ENCODE measurements at regions not wholly inside any gene's neighbourhood (a gene's known extent, or its start where the extent isn't known, plus 50 kb on each side); places are given as distances from the start of the nearest gene placed in this dataset.

DNA sequence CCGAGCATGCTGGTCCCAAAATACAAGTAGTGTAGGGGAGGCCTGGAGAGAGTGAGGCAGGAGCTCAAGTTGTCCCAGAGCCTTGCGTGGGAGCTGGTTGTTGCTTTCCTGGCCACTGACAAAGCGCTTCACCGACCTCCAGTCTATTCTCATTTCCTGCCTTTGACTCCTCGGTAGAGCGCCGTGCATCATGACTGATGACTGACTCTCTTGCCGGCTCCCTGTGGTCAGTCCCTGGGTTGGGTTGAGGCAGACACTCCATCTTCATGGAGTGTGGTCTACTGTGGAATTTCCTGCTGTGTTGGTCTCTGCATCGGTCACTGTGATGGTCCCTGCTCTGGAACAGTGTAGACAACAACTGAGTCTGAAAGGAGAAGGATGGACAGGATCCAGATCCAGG lies 175.1 kb upstream of the S1PR3 start:
- H2AFZ ChIP-seq (ENCODE audit: low read depth, low read length) = no peak overlapping the region
- H3K9me3 ChIP-seq (ENCODE audit: insufficient read depth, low read depth, low read length) = no peaks in the 10 kb centered on the region
- H3K4me2 ChIP-seq (ENCODE audit: low read length) = peak overlapping the region; percentile 51
- no peaks in the 10 kb centered on the region for H4K20me1 ChIP-seq (ENCODE audit: insufficient read depth, low read length)
- H3K27ac ChIP-seq (ENCODE audit: low read depth, low read length) = peak overlapping the region; percentile 67
- Mint-ChIP-seq H3K36me3 (ENCODE audit: low read depth, unreplicated experiment) (no peaks in the 10 kb centered on the region), H3K4me3 (ENCODE audit: unreplicated experiment) (peak overlapping the region; percentile 16), H3K4me1 (ENCODE audit: low read depth, unreplicated experiment) (peaks cover 48% of the 10 kb centered on the region), H3K9me3 (ENCODE audit: unreplicated experiment) (no peaks in the 10 kb centered on the region), H3K27me3 (ENCODE audit: low read depth, unreplicated experiment) (no peaks in the 10 kb centered on the region), H3K27ac (ENCODE audit: unreplicated experiment) (peak overlapping the region; percentile 48)
- no peak for TF ChIP-seq EZH2 (IDR thresholded peaks at IDR 0.05; ENCODE audit: insufficient read depth, low read length)
- FAIRE-seq = peak; percentile 95
- DNase-seq (ENCODE audit: low read depth) = peak; percentile 96
- peaks cover 58% of the 10 kb centered on the region for H3K4me1 ChIP-seq (ENCODE audit: insufficient read depth, low read length)
- H3K4me3 ChIP-seq (ENCODE audit: insufficient read depth, low read depth, low read length) = no peak overlapping the region
- H3K9ac ChIP-seq (ENCODE audit: low read length) = peak overlapping the region; percentile 7
- H3K79me2 ChIP-seq (ENCODE audit: insufficient read depth, low read length) = no peaks in the 10 kb centered on the region
- H3K36me3 ChIP-seq (ENCODE audit: insufficient read depth, low read length) = no peaks in the 10 kb centered on the region
- H3K27me3 ChIP-seq (ENCODE audit: insufficient read depth, low read length) = no peaks in the 10 kb centered on the region

DNA sequence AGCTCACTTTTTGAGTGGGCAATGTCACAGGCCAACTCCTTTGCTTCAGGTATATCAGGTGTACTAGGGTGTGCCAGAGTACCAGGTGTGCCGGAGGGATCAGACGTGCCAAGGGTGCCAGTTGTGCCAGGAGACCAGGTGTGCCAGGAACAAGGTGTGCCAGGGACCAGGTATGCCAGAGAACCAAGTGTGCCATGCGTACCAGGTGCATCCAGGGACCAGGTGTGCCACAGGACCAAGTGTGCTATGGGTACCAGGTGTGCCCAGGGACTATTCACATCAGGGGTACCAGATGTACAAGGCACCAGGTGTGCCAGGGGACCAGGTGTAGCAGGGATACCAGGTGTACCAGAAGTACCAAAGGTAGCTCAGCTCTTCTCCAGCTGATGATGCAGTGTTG lies 174.7 kb upstream of the S1PR3 start:
- Histone ChIP-seq H3K4me1 (ENCODE audit: insufficient read depth, low read length) (peaks cover 58% of the 10 kb centered on the region), H3K4me3 (ENCODE audit: insufficient read depth, low read depth, low read length) (no peak overlapping the region), H3K27me3 (ENCODE audit: insufficient read depth, low read length) (no peaks in the 10 kb centered on the region), H4K20me1 (ENCODE audit: insufficient read depth, low read length) (no peaks in the 10 kb centered on the region), H3K9ac (ENCODE audit: low read length) (no peak overlapping the region), H3K79me2 (ENCODE audit: insufficient read depth, low read length) (no peaks in the 10 kb centered on the region), H2AFZ (ENCODE audit: low read depth, low read length) (no peak overlapping the region), H3K36me3 (ENCODE audit: insufficient read depth, low read length) (no peaks in the 10 kb centered on the region), H3K9me3 (ENCODE audit: insufficient read depth, low read depth, low read length) (no peaks in the 10 kb centered on the region), H3K4me2 (ENCODE audit: low read length) (peak overlapping the region; percentile 51), H3K27ac (ENCODE audit: low read depth, low read length) (peak overlapping the region; percentile 67)
- H3K27me3 Mint-ChIP-seq (ENCODE audit: low read depth, unreplicated experiment) = no peaks in the 10 kb centered on the region
- TF ChIP-seq, protein P1, sequence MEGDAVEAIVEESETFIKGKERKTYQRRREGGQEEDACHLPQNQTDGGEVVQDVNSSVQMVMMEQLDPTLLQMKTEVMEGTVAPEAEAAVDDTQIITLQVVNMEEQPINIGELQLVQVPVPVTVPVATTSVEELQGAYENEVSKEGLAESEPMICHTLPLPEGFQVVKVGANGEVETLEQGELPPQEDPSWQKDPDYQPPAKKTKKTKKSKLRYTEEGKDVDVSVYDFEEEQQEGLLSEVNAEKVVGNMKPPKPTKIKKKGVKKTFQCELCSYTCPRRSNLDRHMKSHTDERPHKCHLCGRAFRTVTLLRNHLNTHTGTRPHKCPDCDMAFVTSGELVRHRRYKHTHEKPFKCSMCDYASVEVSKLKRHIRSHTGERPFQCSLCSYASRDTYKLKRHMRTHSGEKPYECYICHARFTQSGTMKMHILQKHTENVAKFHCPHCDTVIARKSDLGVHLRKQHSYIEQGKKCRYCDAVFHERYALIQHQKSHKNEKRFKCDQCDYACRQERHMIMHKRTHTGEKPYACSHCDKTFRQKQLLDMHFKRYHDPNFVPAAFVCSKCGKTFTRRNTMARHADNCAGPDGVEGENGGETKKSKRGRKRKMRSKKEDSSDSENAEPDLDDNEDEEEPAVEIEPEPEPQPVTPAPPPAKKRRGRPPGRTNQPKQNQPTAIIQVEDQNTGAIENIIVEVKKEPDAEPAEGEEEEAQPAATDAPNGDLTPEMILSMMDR (IDR thresholded peaks at IDR 0.05; ENCODE audit: insufficient read depth, low read depth, low read length) = no peak
- no peak for TF ChIP-seq EZH2 (IDR thresholded peaks at IDR 0.05; ENCODE audit: insufficient read depth, low read length)
- no peaks in the 10 kb centered on the region for H3K9me3 Mint-ChIP-seq (ENCODE audit: unreplicated experiment)
- no peak for FAIRE-seq
- H3K4me1 Mint-ChIP-seq (ENCODE audit: low read depth, unreplicated experiment) = peaks cover 48% of the 10 kb centered on the region
- no peak for DNase-seq (ENCODE audit: low read depth)
- H3K36me3 Mint-ChIP-seq (ENCODE audit: low read depth, unreplicated experiment) = no peaks in the 10 kb centered on the region
- no peak overlapping the region for H3K4me3 Mint-ChIP-seq (ENCODE audit: unreplicated experiment)
- peak overlapping the region; percentile 48 for H3K27ac Mint-ChIP-seq (ENCODE audit: unreplicated experiment)

DNA sequence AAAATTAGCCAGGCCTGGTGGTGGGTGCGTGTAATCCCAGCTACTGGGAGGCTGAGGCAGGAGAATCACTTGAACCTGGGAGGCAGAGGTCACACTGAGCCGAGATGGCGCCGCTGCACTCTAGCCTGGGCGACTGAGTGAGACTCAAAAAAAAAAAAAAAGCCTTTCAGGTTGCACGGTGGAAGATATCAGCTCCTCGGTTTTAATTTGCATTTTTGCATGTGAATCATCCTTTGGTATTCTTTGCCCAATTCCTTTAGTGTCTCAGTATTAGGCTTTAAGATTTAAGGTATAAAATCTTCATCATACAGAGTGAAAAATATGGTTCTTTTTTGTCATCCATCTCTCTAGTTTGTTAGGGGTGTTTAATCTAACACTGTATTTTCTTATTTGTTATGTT lies 173.6 kb upstream of the S1PR3 start:
- DNase-seq (ENCODE audit: low read depth) (peak; percentile 42), FAIRE-seq (no peak)
- Mint-ChIP-seq H3K4me3 (ENCODE audit: unreplicated experiment) (no peak overlapping the region), H3K27me3 (ENCODE audit: low read depth, unreplicated experiment) (no peaks in the 10 kb centered on the region), H3K4me1 (ENCODE audit: low read depth, unreplicated experiment) (peaks cover 48% of the 10 kb centered on the region), H3K27ac (ENCODE audit: unreplicated experiment) (peak overlapping the region; percentile 38), H3K9me3 (ENCODE audit: unreplicated experiment) (no peaks in the 10 kb centered on the region), H3K36me3 (ENCODE audit: low read depth, unreplicated experiment) (no peaks in the 10 kb centered on the region)
- Histone ChIP-seq H3K27ac (ENCODE audit: low read depth, low read length) (peak overlapping the region; percentile 31), H3K9me3 (ENCODE audit: insufficient read depth, low read depth, low read length) (no peaks in the 10 kb centered on the region), H4K20me1 (ENCODE audit: insufficient read depth, low read length) (no peaks in the 10 kb centered on the region), H3K4me3 (ENCODE audit: insufficient read depth, low read depth, low read length) (no peak overlapping the region), H3K4me1 (ENCODE audit: insufficient read depth, low read length) (peaks cover 58% of the 10 kb centered on the region), H3K9ac (ENCODE audit: low read length) (no peak overlapping the region), H3K79me2 (ENCODE audit: insufficient read depth, low read length) (no peaks in the 10 kb centered on the region), H3K27me3 (ENCODE audit: insufficient read depth, low read length) (no peaks in the 10 kb centered on the region), H3K4me2 (ENCODE audit: low read length) (peak overlapping the region; percentile 56), H2AFZ (ENCODE audit: low read depth, low read length) (no peak overlapping the region), H3K36me3 (ENCODE audit: insufficient read depth, low read length) (no peaks in the 10 kb centered on the region)
- no peak for TF ChIP-seq EZH2 (IDR thresholded peaks at IDR 0.05; ENCODE audit: insufficient read depth, low read length)
- TF ChIP-seq, protein P1 (IDR thresholded peaks at IDR 0.05; ENCODE audit: insufficient read depth, low read depth, low read length) = no peak

Measured in astrocyte (in vitro differentiated cells and primary cell).